Spleen (tissue), 7 donors: ENCODE measurements at regions not wholly inside any gene's neighbourhood (a gene's known extent, or its start where the extent isn't known, plus 50 kb on each side); places are given as distances from the start of the nearest gene placed in this dataset.

Source experiments
- POLR2A ChIP-seq, 3 donors: fragments of 450-650 bp; IDR thresholded peaks; one replicate each; pipeline ENCODE4 v1.5.1; 2017; ENCODE audit warnings: antibody characterized with exemption in 3 of 3, mild to moderate bottlenecking in 1 of 3
- TF ChIP-seq, protein P1 (sequence below), 11 experiments: fragments of 200-600 bp in 7 of 11; fragments of 450-650 bp in 4 of 11; sonication (generic) in 4 of 11; IDR thresholded peaks in 8 of 11; conservative IDR thresholded peaks in 3 of 11; 1 replicate in 7 of 11; 2 replicates in 4 of 11; pipeline versions ENCODE4 v1.4.0 to v1.8.0; 2016 to 2021; ENCODE audit warnings: antibody characterized with exemption in 11 of 11, inconsistent platforms in 4 of 11, mild to moderate bottlenecking in 1 of 11
- donor health status: DM: no; HTN: no; CAD: no; lungs with moderate emphysema.
- donor health status: DM: no; HTN: no; CAD: no.
- donor health status: DM: no; HTN: no; CAD: no.

DNA sequence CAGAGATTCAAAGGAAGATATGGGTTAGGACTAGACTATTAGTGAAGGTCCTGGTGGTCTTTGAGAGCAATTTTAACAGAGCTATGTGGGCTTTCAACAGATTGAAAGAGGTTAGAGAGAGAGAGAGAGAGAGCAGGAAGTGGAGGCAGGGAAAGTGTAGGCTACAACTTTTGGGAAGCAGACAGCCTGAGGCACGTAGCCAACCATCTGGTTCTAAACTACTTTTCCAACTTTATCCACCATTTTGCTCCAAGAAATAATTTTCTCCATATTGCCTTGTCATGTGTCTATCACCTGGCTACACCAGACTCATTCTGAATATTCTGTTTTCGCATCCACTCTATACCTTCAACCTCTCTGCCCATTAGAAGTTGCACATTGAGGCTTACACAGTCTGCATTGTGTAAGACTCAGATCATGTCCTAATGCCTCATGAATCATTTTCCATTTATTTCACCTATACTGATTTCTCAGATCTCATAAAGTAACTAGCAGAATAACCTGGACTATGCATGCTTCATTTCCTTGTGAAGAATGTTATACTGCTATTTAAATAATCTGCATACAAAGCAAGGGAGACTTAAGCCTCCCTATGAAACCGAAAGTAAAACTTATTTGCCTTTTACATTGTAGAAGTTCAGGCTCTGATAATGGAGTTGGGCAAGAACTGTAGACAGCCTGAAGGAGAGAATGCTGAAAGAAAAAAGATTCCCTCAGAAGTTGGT is 235.6 kb downstream of the ELAVL2 start:
- TF ChIP-seq, protein P1, sequence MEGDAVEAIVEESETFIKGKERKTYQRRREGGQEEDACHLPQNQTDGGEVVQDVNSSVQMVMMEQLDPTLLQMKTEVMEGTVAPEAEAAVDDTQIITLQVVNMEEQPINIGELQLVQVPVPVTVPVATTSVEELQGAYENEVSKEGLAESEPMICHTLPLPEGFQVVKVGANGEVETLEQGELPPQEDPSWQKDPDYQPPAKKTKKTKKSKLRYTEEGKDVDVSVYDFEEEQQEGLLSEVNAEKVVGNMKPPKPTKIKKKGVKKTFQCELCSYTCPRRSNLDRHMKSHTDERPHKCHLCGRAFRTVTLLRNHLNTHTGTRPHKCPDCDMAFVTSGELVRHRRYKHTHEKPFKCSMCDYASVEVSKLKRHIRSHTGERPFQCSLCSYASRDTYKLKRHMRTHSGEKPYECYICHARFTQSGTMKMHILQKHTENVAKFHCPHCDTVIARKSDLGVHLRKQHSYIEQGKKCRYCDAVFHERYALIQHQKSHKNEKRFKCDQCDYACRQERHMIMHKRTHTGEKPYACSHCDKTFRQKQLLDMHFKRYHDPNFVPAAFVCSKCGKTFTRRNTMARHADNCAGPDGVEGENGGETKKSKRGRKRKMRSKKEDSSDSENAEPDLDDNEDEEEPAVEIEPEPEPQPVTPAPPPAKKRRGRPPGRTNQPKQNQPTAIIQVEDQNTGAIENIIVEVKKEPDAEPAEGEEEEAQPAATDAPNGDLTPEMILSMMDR (IDR thresholded peaks at IDR 0.05 in 8 of 11, conservative IDR thresholded peaks at IDR 0.05 in 3 of 11), result no peak
- TF ChIP-seq POLR2A (IDR thresholded peaks at IDR 0.05), result no peak
